HCT116 (cell line): ENCODE measurements at regions not wholly inside any gene's neighbourhood (a gene's known extent, or its start where the extent isn't known, plus 50 kb on each side); places are given as distances from the start of the nearest gene placed in this dataset.

Experiments
- ATAC-seq: fragments of 200-7000 bp; cut with Tn5 transposase; 2 replicates; pipeline ENCODE4 v1.9.1; 2020; ENCODE audit warnings: mild to moderate bottlenecking, moderate library complexity
- BruUV-seq: library from RNA; stranded (reverse); fragments of 400-500 nt; replicated peaks from 2 replicates; lab custom pipeline; 2021; lab: Mats Ljungman, UMichigan
- CTCF ChIA-PET: fragments of 300-600 bp; sonication (Branson Sonifier 250); formaldehyde crosslinking; loops from one replicate; lab custom pipeline; 2021; ENCODE audit warnings: antibody characterized with exemption; lab: Charles Lee
- POLR2A ChIA-PET: fragments of 300-600, 350-600 bp; sonication (Branson Sonifier 250); formaldehyde crosslinking; loops from one replicate; lab custom pipeline; 2021; ENCODE audit warnings: antibody characterized with exemption; lab: Charles Lee
- RAD21 ChIA-PET, 2 experiments: fragments of 300-600 bp; sonication (Branson Sonifier 250); formaldehyde crosslinking; loops; one replicate each; lab custom pipeline; 2023; ENCODE audit warnings: low total read pairs in 2 of 2; ENCODE audit not compliant: uncharacterized antibody in 2 of 2, unreplicated experiment in 2 of 2, low non-redundant PET in 1 of 2; lab: Charles Lee
- DNase-seq: peaks from one replicate; pipeline ENCODE4 v3.0.0-alpha.2; 2010; ENCODE audit warnings: low read depth, low spot score
- H2AFZ ChIP-seq: fragments of 200-600 bp; shearing (Covaris generic), sonication (generic); 2 replicates; pipeline ENCODE4 v1.6.1; 2017; ENCODE audit warnings: low read depth, mixed run types, mixed read lengths, antibody characterized with exemption, low read length; ENCODE audit not compliant: poor library complexity, severe bottlenecking
- H3K27ac ChIP-seq: 2 replicates; pipeline ENCODE4 v1.5.1; 2012; ENCODE audit warnings: low read depth, low read length
- H3K27me3 ChIP-seq: fragments of 200-600 bp; sonication (generic); 2 replicates; pipeline ENCODE4 v1.6.1; 2016; ENCODE audit warnings: mixed run types, low read length, mixed read lengths; ENCODE audit not compliant: insufficient read depth
- H3K36me3 ChIP-seq, 2 experiments: fragments of 200-500 bp in 1 of 2; fragments of 200-600 bp in 1 of 2; sonication (Bioruptor generic) in 1 of 2; sonication (generic) in 1 of 2; 2 replicates each; pipeline versions ENCODE4 v1.5.1 to v1.6.1; 2014 to 2016; ENCODE audit warnings: low read length in 2 of 2, inconsistent platforms in 1 of 2, mixed read lengths in 1 of 2, mixed run types in 1 of 2; ENCODE audit not compliant: insufficient read depth in 2 of 2, control insufficient read depth in 1 of 2
- H3K4me1 ChIP-seq, 2 experiments: fragments of 200-600 bp in 1 of 2; sonication (generic) in 1 of 2; 2 replicates each; pipeline versions ENCODE4 v1.5.1 to v1.6.1; 2012 to 2017; ENCODE audit warnings: low read length in 2 of 2, inconsistent platforms in 1 of 2, mild to moderate bottlenecking in 1 of 2, mixed read lengths in 1 of 2, mixed run types in 1 of 2, moderate library complexity in 1 of 2; ENCODE audit not compliant: insufficient read depth in 2 of 2, control insufficient read depth in 1 of 2
- H3K4me2 ChIP-seq: fragments of 200-600 bp; sonication (generic); 2 replicates; pipeline ENCODE4 v1.6.1; 2017; ENCODE audit warnings: mixed run types, low read length, mixed read lengths
- H3K4me3 ChIP-seq, 2 experiments: fragments of 200-600 bp in 1 of 2; sonication (generic) in 1 of 2; replicated peaks in 1 of 2; 2 replicates each; pipeline ENCODE4 v1.5.1; 2011 to 2016; ENCODE audit warnings: low read length in 2 of 2, control low read depth in 1 of 2, low read depth in 1 of 2, mild to moderate bottlenecking in 1 of 2, mixed read lengths in 1 of 2, mixed run types in 1 of 2
- H3K79me2 ChIP-seq: fragments of 200-600 bp; sonication (generic); 2 replicates; pipeline ENCODE4 v1.6.1; 2017; ENCODE audit warnings: mild to moderate bottlenecking, mixed run types, low read length, moderate library complexity, mixed read lengths; ENCODE audit not compliant: insufficient read depth
- H3K9ac ChIP-seq: fragments of 200-600 bp; sonication (generic); 2 replicates; pipeline ENCODE4 v1.6.1; 2016; ENCODE audit warnings: low read length, mixed read lengths
- H3K9me2 ChIP-seq: fragments of 200-600 bp; sonication (generic), shearing (Covaris generic); 2 replicates; pipeline ENCODE4 v1.6.1; 2017; ENCODE audit warnings: mixed run types, mild to moderate bottlenecking, moderate library complexity; ENCODE audit not compliant: insufficient read depth
- H3K9me3 ChIP-seq, 2 experiments: fragments of 200-500 bp in 1 of 2; fragments of 200-600 bp in 1 of 2; sonication (Bioruptor generic) in 1 of 2; sonication (generic) in 1 of 2; 2 replicates each; pipeline ENCODE4 v1.6.1; 2014 to 2017; ENCODE audit warnings: low read length in 2 of 2, mixed read lengths in 2 of 2, inconsistent platforms in 1 of 2, low read depth in 1 of 2, mild to moderate bottlenecking in 1 of 2, mixed run types in 1 of 2, moderate library complexity in 1 of 2; ENCODE audit not compliant: control insufficient read depth in 1 of 2, insufficient read depth in 1 of 2
- H4K20me1 ChIP-seq: fragments of 200-600 bp; sonication (generic), shearing (Covaris generic); 2 replicates; pipeline ENCODE4 v1.6.1; 2017; ENCODE audit warnings: mixed run types, mild to moderate bottlenecking, moderate library complexity; ENCODE audit not compliant: insufficient read depth
- ELF1 ChIP-seq: IDR thresholded peaks from 2 replicates; pipeline ENCODE4 v1.6.1; 2012; ENCODE audit warnings: low read depth, borderline replicate concordance
- JUND ChIP-seq: IDR thresholded peaks from 2 replicates; pipeline ENCODE4 v1.6.1; 2012
- SP1 ChIP-seq: IDR thresholded peaks from 2 replicates; pipeline ENCODE4 v1.6.1; 2012; ENCODE audit warnings: low read depth
- SRF ChIP-seq: IDR thresholded peaks from 2 replicates; pipeline ENCODE4 v1.6.1; 2012; ENCODE audit warnings: low read depth
- intact Hi-C: fragments of 100-400 bp; cut with micrococcal nuclease; formaldehyde crosslinking; loops from 2 replicates; pipeline ENCODE4 v1.10.0; 2022
- TF ChIP-seq, protein P1 (sequence below): IDR thresholded peaks from 2 replicates; pipeline ENCODE4 v1.6.1; 2012
- TF ChIP-seq, protein P2 (sequence below): IDR thresholded peaks from 2 replicates; pipeline ENCODE4 v1.6.1; 2012; ENCODE audit warnings: low read depth

DNA sequence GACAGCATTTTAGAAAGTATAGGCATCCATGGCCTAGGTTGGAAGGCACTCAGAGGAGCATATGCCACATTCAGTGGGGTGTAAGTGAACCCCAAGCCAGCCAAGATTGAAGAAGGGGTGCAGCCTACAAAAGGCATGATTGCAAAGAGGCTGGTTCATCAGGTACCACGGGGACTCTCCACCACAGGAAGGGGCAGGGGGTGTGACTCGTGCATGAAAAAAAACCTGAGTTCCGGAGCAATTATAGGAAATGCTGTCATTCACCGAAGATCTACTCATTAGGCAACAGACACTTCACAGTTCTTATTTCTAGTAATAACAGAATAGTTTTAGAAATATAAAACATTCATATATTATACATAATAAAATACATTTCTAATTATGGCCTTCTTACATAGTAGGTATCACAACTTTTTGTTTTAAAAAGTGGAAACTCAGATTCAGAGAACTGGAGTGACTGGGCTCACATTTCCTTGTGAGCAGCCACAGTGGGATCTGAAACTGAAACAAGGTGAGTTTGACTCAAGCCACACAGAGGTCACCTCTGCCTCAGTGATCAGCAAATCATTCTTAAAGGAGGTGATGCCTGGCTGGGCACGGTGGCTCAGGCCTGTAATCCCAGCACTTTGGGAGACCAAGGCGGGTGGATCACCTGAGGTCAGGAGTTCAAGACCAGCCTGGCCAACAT is 188.4 kb upstream of the GYPC start:
- no TSS peak for BruUV-seq
- H4K20me1 ChIP-seq = no peaks in the 10 kb centered on the region
- ATAC-seq = no peak
- DNase-seq = no peak
- ChIA-PET POLR2A (no interaction called here), RAD21 (no interaction called here), CTCF (no interaction called here)
- H3K9me2 ChIP-seq = no peaks in the 10 kb centered on the region
- H3K27ac ChIP-seq = no peak overlapping the region
- no peak overlapping the region for H3K4me3 ChIP-seq
- no peaks in the 10 kb centered on the region for H3K4me1 ChIP-seq
- H3K4me2 ChIP-seq = no peak overlapping the region
- no peak overlapping the region for H2AFZ ChIP-seq
- H3K9me3 ChIP-seq = no peaks in the 10 kb centered on the region; a peak in 1 of 4 replicates
- no peaks in the 10 kb centered on the region for H3K27me3 ChIP-seq
- TF ChIP-seq, protein P1, sequence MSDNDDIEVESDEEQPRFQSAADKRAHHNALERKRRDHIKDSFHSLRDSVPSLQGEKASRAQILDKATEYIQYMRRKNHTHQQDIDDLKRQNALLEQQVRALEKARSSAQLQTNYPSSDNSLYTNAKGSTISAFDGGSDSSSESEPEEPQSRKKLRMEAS = no peak
- H3K36me3 ChIP-seq = no peaks in the 10 kb centered on the region
- intact Hi-C loops = no loop called here
- no peak overlapping the region for H3K9ac ChIP-seq
- H3K79me2 ChIP-seq = no peaks in the 10 kb centered on the region

DNA sequence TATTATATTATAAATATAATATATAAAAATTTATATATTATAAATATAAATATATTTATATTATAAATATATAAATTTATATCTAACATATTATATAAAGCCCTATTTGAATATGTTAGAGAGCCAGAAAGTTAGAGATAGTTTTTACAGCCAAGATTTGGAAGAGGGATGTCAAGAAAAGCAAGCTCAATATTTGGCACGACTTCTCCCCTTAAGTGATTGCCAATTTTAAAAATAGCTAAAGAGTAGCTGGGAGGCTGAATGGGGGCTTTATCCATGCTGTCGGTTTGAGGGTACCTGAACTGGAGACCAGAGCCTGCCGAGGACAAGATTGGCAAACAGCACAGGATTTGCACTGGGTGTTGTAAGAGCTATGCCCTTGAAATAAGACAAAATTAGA is 180.9 kb upstream of the GYPC start:
- Histone ChIP-seq H3K9me2 (no peaks in the 10 kb centered on the region), H3K4me1 (no peaks in the 10 kb centered on the region), H3K9ac (no peak overlapping the region), H2AFZ (no peak overlapping the region), H3K4me2 (no peak overlapping the region), H3K79me2 (no peaks in the 10 kb centered on the region), H3K4me3 (no peak overlapping the region), H4K20me1 (no peaks in the 10 kb centered on the region), H3K9me3 (no peaks in the 10 kb centered on the region; a peak in 1 of 4 replicates), H3K36me3 (no peaks in the 10 kb centered on the region), H3K27me3 (no peaks in the 10 kb centered on the region), H3K27ac (no peak overlapping the region)
- no peak for DNase-seq
- ChIA-PET RAD21 (no interaction called here), CTCF (no interaction called here), POLR2A (no interaction called here)
- intact Hi-C loops = no loop called here
- no TSS peak for BruUV-seq
- TF ChIP-seq SRF = no peak
- no peak for TF ChIP-seq SP1
- TF ChIP-seq, protein P2, sequence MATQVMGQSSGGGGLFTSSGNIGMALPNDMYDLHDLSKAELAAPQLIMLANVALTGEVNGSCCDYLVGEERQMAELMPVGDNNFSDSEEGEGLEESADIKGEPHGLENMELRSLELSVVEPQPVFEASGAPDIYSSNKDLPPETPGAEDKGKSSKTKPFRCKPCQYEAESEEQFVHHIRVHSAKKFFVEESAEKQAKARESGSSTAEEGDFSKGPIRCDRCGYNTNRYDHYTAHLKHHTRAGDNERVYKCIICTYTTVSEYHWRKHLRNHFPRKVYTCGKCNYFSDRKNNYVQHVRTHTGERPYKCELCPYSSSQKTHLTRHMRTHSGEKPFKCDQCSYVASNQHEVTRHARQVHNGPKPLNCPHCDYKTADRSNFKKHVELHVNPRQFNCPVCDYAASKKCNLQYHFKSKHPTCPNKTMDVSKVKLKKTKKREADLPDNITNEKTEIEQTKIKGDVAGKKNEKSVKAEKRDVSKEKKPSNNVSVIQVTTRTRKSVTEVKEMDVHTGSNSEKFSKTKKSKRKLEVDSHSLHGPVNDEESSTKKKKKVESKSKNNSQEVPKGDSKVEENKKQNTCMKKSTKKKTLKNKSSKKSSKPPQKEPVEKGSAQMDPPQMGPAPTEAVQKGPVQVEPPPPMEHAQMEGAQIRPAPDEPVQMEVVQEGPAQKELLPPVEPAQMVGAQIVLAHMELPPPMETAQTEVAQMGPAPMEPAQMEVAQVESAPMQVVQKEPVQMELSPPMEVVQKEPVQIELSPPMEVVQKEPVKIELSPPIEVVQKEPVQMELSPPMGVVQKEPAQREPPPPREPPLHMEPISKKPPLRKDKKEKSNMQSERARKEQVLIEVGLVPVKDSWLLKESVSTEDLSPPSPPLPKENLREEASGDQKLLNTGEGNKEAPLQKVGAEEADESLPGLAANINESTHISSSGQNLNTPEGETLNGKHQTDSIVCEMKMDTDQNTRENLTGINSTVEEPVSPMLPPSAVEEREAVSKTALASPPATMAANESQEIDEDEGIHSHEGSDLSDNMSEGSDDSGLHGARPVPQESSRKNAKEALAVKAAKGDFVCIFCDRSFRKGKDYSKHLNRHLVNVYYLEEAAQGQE = no peak
- TF ChIP-seq ELF1 = no peak
- TF ChIP-seq JUND = no peak
- no peak for ATAC-seq
